Liver (tissue), 3 donors: ENCODE measurements at regions not wholly inside any gene's neighbourhood (a gene's known extent, or its start where the extent isn't known, plus 50 kb on each side); places are given as distances from the start of the nearest gene placed in this dataset.

Source experiments
- ATF3 ChIP-seq: IDR thresholded peaks from 2 replicates; pipeline ENCODE4 v1.6.1; 2016; ENCODE audit warnings: antibody characterized with exemption
- EGR1 ChIP-seq, 2 donors: IDR thresholded peaks; 2 replicates each; pipeline ENCODE4 v1.6.1; 2016 to 2018; ENCODE audit warnings: antibody characterized with exemption in 2 of 2, low read depth in 2 of 2
- GABPA ChIP-seq, 2 donors: IDR thresholded peaks in 1 of 2; conservative IDR thresholded peaks in 1 of 2; 2 replicates each; pipeline ENCODE4 v1.6.1; 2016; ENCODE audit warnings: antibody characterized with exemption in 2 of 2, mild to moderate bottlenecking in 1 of 2, moderate library complexity in 1 of 2
- JUND ChIP-seq, 2 donors: IDR thresholded peaks; 2 replicates each; pipeline ENCODE4 v1.6.1; 2016; ENCODE audit warnings: antibody characterized with exemption in 2 of 2
- TAF1 ChIP-seq: conservative IDR thresholded peaks from 2 replicates; pipeline ENCODE4 v1.6.1; 2016; ENCODE audit warnings: antibody characterized with exemption, mild to moderate bottlenecking
- TF ChIP-seq, protein P1 (sequence below): fragments of 150-350 bp; IDR thresholded peaks from 2 replicates; pipeline ENCODE4 v1.5.1; 2017; ENCODE audit warnings: improper control_type of control experiment, low read depth, low read length; ENCODE audit not compliant: missing input control
- TF ChIP-seq, protein P2 (sequence below): IDR thresholded peaks from 2 replicates; pipeline ENCODE4 v1.6.1; 2016; ENCODE audit warnings: antibody characterized with exemption
- donor health status: healthy.
- donor health status: healthy.

- TF ChIP-seq, protein P1, sequence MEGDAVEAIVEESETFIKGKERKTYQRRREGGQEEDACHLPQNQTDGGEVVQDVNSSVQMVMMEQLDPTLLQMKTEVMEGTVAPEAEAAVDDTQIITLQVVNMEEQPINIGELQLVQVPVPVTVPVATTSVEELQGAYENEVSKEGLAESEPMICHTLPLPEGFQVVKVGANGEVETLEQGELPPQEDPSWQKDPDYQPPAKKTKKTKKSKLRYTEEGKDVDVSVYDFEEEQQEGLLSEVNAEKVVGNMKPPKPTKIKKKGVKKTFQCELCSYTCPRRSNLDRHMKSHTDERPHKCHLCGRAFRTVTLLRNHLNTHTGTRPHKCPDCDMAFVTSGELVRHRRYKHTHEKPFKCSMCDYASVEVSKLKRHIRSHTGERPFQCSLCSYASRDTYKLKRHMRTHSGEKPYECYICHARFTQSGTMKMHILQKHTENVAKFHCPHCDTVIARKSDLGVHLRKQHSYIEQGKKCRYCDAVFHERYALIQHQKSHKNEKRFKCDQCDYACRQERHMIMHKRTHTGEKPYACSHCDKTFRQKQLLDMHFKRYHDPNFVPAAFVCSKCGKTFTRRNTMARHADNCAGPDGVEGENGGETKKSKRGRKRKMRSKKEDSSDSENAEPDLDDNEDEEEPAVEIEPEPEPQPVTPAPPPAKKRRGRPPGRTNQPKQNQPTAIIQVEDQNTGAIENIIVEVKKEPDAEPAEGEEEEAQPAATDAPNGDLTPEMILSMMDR: no peak
- TF ChIP-seq GABPA (IDR thresholded peaks at IDR 0.05 in 1 of 2, conservative IDR thresholded peaks at IDR 0.05 in 1 of 2) (no peak), JUND (IDR thresholded peaks at IDR 0.05) (no peak), TAF1 (no peak), EGR1 (IDR thresholded peaks at IDR 0.05; ENCODE audit: low read depth in 2 of 2) (no peak), ATF3 (no peak)
- TF ChIP-seq, protein P2, sequence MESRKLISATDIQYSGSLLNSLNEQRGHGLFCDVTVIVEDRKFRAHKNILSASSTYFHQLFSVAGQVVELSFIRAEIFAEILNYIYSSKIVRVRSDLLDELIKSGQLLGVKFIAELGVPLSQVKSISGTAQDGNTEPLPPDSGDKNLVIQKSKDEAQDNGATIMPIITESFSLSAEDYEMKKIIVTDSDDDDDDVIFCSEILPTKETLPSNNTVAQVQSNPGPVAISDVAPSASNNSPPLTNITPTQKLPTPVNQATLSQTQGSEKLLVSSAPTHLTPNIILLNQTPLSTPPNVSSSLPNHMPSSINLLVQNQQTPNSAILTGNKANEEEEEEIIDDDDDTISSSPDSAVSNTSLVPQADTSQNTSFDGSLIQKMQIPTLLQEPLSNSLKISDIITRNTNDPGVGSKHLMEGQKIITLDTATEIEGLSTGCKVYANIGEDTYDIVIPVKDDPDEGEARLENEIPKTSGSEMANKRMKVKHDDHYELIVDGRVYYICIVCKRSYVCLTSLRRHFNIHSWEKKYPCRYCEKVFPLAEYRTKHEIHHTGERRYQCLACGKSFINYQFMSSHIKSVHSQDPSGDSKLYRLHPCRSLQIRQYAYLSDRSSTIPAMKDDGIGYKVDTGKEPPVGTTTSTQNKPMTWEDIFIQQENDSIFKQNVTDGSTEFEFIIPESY: no peak
These were observed 498.6 kb downstream of the EFNB2 start for GRCh38 chr13:106036870-106037269.
